ENCODE measurements at regions not wholly inside any gene's neighbourhood (a gene's known extent, or its start where the extent isn't known, plus 50 kb on each side); places are given as distances from the start of the nearest gene placed in this dataset.

- FAIRE-seq (no peak), DNase-seq (ENCODE audit: low read depth) (no peak)
- H3K36me3 ChIP-seq (ENCODE audit: control insufficient read depth, insufficient read depth, low read length), result no peaks in the 10 kb centered on the region
- no peaks in the 10 kb centered on the region for H3K27me3 ChIP-seq (ENCODE audit: control insufficient read depth, insufficient read depth, low read length)
- TF ChIP-seq CTCF (IDR thresholded peaks at IDR 0.05; ENCODE audit: insufficient read depth, low read length, severe bottlenecking), result no peak
- no peak overlapping the region for H3K4me3 ChIP-seq (ENCODE audit: low read depth, low read length)
These were observed 73.5 kb downstream of the FASLG start for GRCh38 chr1:172732427-172732826.

GRCh38 chr1:172733815-172734214, 74.9 kb downstream of the FASLG start:
- H3K36me3 ChIP-seq (ENCODE audit: control insufficient read depth, insufficient read depth, low read length), result no peaks in the 10 kb centered on the region
- no peak overlapping the region for H3K4me3 ChIP-seq (ENCODE audit: low read depth, low read length)
- DNase-seq (ENCODE audit: low read depth) (no peak), FAIRE-seq (no peak)
- no peaks in the 10 kb centered on the region for H3K27me3 ChIP-seq (ENCODE audit: control insufficient read depth, insufficient read depth, low read length)
- TF ChIP-seq CTCF (IDR thresholded peaks at IDR 0.05; ENCODE audit: insufficient read depth, low read length, severe bottlenecking), result no peak

- DNase-seq (ENCODE audit: low read depth), result no peak
- FAIRE-seq, result no peak
- H3K27me3 ChIP-seq (ENCODE audit: control insufficient read depth, insufficient read depth, low read length), result peaks cover 2% of the 10 kb centered on the region
- TF ChIP-seq CTCF (IDR thresholded peaks at IDR 0.05; ENCODE audit: insufficient read depth, low read length, severe bottlenecking), result no peak
- no peak overlapping the region for H3K4me3 ChIP-seq (ENCODE audit: low read depth, low read length)
- no peaks in the 10 kb centered on the region for H3K36me3 ChIP-seq (ENCODE audit: control insufficient read depth, insufficient read depth, low read length)
These were observed 79.5 kb downstream of the FASLG start for GRCh38 chr1:172738389-172738788.

- no peaks in the 10 kb centered on the region for H3K36me3 ChIP-seq (ENCODE audit: control insufficient read depth, insufficient read depth, low read length)
- peak; percentile 53 for DNase-seq (ENCODE audit: low read depth)
- no peak overlapping the region for H3K4me3 ChIP-seq (ENCODE audit: low read depth, low read length)
- H3K27me3 ChIP-seq (ENCODE audit: control insufficient read depth, insufficient read depth, low read length), result peaks cover 2% of the 10 kb centered on the region
- peak; percentile 69 for TF ChIP-seq CTCF (IDR thresholded peaks at IDR 0.05; ENCODE audit: insufficient read depth, low read length, severe bottlenecking)
- FAIRE-seq, result no peak
These were observed 83.9 kb downstream of the FASLG start for GRCh38 chr1:172742599-172743500.

DNA sequence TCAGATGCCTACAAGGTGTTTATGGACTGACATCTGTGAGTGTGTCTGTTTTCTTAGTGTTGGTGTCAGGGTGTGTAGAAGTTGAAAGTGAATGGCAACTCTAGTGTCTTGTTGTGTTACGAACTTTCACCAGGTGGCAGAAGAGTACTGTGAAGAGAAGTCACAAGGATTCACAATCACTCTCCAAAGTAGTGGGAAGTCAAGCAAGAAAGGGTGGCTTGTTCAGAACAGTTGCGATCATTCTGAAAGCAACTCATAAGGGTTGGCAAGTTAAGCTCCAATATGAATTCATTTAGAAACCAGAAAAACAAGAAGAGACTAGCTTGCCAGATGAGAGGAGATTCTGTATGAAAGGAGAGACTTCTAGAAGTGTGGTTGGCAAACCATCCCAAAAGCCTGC, 86.1 kb downstream of the FASLG start:
- no peaks in the 10 kb centered on the region for H3K36me3 ChIP-seq (ENCODE audit: control insufficient read depth, insufficient read depth, low read length)
- DNase-seq (ENCODE audit: low read depth) (peak; percentile 74), FAIRE-seq (peak; percentile 40)
- H3K27me3 ChIP-seq (ENCODE audit: control insufficient read depth, insufficient read depth, low read length), result peaks cover 3% of the 10 kb centered on the region
- no peak overlapping the region for H3K4me3 ChIP-seq (ENCODE audit: low read depth, low read length)
- TF ChIP-seq CTCF (IDR thresholded peaks at IDR 0.05; ENCODE audit: insufficient read depth, low read length, severe bottlenecking), result peak; percentile 71

All from bronchial epithelial cell (primary cell).